Endothelial cell (in vitro differentiated cells): ENCODE measurements at regions not wholly inside any gene's neighbourhood (a gene's known extent, or its start where the extent isn't known, plus 50 kb on each side); places are given as distances from the start of the nearest gene placed in this dataset.

Experiments used
- DNase-seq: peaks from one replicate; pipeline ENCODE4 v3.0.0; 2021; ENCODE audit warnings: low spot score
- H3K27ac Mint-ChIP-seq: one replicate; pipeline ENCODE4 v1.8.0; 2021; ENCODE audit warnings: mixed read lengths, inconsistent platforms; ENCODE audit not compliant: unreplicated experiment
- H3K27me3 Mint-ChIP-seq: one replicate; pipeline ENCODE4 v1.8.0; 2021; ENCODE audit warnings: mild to moderate bottlenecking, moderate library complexity, mixed read lengths, inconsistent platforms; ENCODE audit not compliant: unreplicated experiment
- H3K36me3 Mint-ChIP-seq: one replicate; pipeline ENCODE4 v1.8.0; 2021; ENCODE audit warnings: mild to moderate bottlenecking, low read depth, mixed read lengths, inconsistent platforms; ENCODE audit not compliant: unreplicated experiment
- H3K4me1 Mint-ChIP-seq: one replicate; pipeline ENCODE4 v1.8.0; 2021; ENCODE audit warnings: mild to moderate bottlenecking, mixed read lengths, inconsistent platforms; ENCODE audit not compliant: unreplicated experiment
- H3K4me3 Mint-ChIP-seq: one replicate; pipeline ENCODE4 v1.8.0; 2021; ENCODE audit warnings: mild to moderate bottlenecking, mixed read lengths, inconsistent platforms; ENCODE audit not compliant: unreplicated experiment
- H3K9me3 Mint-ChIP-seq: one replicate; pipeline ENCODE4 v1.8.0; 2021; ENCODE audit warnings: mixed read lengths, inconsistent platforms; ENCODE audit not compliant: unreplicated experiment
- CTCF ChIP-seq: fragments of 200-600 bp; sonication (generic); IDR thresholded peaks from one replicate; pipeline ENCODE4 v1.5.0; 2021; ENCODE audit warnings: antibody characterized with exemption; ENCODE audit not compliant: unreplicated experiment

- no peaks in the 10 kb centered on the region for H3K36me3 Mint-ChIP-seq
- H3K27me3 Mint-ChIP-seq = peaks cover 3% of the 10 kb centered on the region
- no peaks in the 10 kb centered on the region for H3K4me1 Mint-ChIP-seq
- no peak for DNase-seq
- H3K9me3 Mint-ChIP-seq = no peaks in the 10 kb centered on the region
- H3K27ac Mint-ChIP-seq = no peak overlapping the region
- no peak overlapping the region for H3K4me3 Mint-ChIP-seq
- TF ChIP-seq CTCF = no peak
Observed at GRCh38 chr3:59432665-59433064, 382.8 kb upstream of the CFAP20DC start.

- no peaks in the 10 kb centered on the region for H3K36me3 Mint-ChIP-seq
Observed at GRCh38 chr3:59430341-59430740, 380.5 kb upstream of the CFAP20DC start.

GRCh38 chr3:59429198-59429597 lies 379.4 kb upstream of the CFAP20DC start:
- Mint-ChIP-seq H3K27ac (no peak overlapping the region), H3K4me1 (no peaks in the 10 kb centered on the region)

More at GRCh38 chr3:59430341-59430740, 380.5 kb upstream of the CFAP20DC start:
- Mint-ChIP-seq H3K4me1 (no peaks in the 10 kb centered on the region), H3K9me3 (no peaks in the 10 kb centered on the region), H3K27ac (no peak overlapping the region), H3K27me3 (peaks cover 3% of the 10 kb centered on the region), H3K4me3 (no peak overlapping the region)
- DNase-seq = no peak
- no peak for TF ChIP-seq CTCF

GRCh38 chr3:59426821-59427565 lies 377.2 kb upstream of the CFAP20DC start:
- TF ChIP-seq CTCF = no peak
- no peak for DNase-seq

More at GRCh38 chr3:59429198-59429597, 379.4 kb upstream of the CFAP20DC start:
- Mint-ChIP-seq H3K27me3 (peaks cover 3% of the 10 kb centered on the region), H3K4me3 (no peak overlapping the region), H3K9me3 (no peaks in the 10 kb centered on the region), H3K36me3 (no peaks in the 10 kb centered on the region)
- TF ChIP-seq CTCF = no peak
- DNase-seq = no peak

GRCh38 chr3:59425942-59426341 lies 376.1 kb upstream of the CFAP20DC start:
- Mint-ChIP-seq H3K36me3 (no peaks in the 10 kb centered on the region), H3K4me1 (no peaks in the 10 kb centered on the region), H3K27ac (no peak overlapping the region), H3K4me3 (no peak overlapping the region), H3K9me3 (no peaks in the 10 kb centered on the region), H3K27me3 (no peaks in the 10 kb centered on the region)
- no peak for TF ChIP-seq CTCF
- no peak for DNase-seq

More at GRCh38 chr3:59426821-59427565, 377.2 kb upstream of the CFAP20DC start:
- no peak overlapping the region for H3K4me3 Mint-ChIP-seq
- H3K36me3 Mint-ChIP-seq = no peaks in the 10 kb centered on the region
- no peaks in the 10 kb centered on the region for H3K27me3 Mint-ChIP-seq
- no peaks in the 10 kb centered on the region for H3K4me1 Mint-ChIP-seq
- H3K27ac Mint-ChIP-seq = no peak overlapping the region
- no peaks in the 10 kb centered on the region for H3K9me3 Mint-ChIP-seq
